HG02981 (cell line): ENCODE measurements at regions not wholly inside any gene's neighbourhood (a gene's known extent, or its start where the extent isn't known, plus 50 kb on each side); places are given as distances from the start of the nearest gene placed in this dataset.

Source experiments
- ATAC-seq: cut with Tn5 transposase; IDR thresholded peaks from one replicate; pipeline ENCODE4 v1.9.1; 2021; ENCODE audit warnings: mild to moderate bottlenecking, moderate library complexity; ENCODE audit not compliant: unreplicated experiment

- ATAC-seq: no peak
These were observed 53.7 kb upstream of the PHF14 start for GRCh38 chr7:10919923-10920322.
